GM06990 (cell line): ENCODE measurements at regions not wholly inside any gene's neighbourhood (a gene's known extent, or its start where the extent isn't known, plus 50 kb on each side); places are given as distances from the start of the nearest gene placed in this dataset.

Experiments
- DNase-seq: peaks from one replicate; pipeline ENCODE4 v3.0.0-alpha.2; 2011; ENCODE audit not compliant: insufficient read length; ENCODE audit errors: extremely low read depth
- H3K27me3 ChIP-seq: replicated peaks from 2 replicates; pipeline ENCODE4 v1.6.0; 2011; ENCODE audit warnings: low read length; ENCODE audit not compliant: control insufficient read depth, insufficient read depth
- H3K36me3 ChIP-seq: 2 replicates; pipeline ENCODE4 v1.5.1; 2011; ENCODE audit warnings: low read length; ENCODE audit not compliant: control insufficient read depth, insufficient read depth
- H3K4me3 ChIP-seq: replicated peaks from 2 replicates; pipeline ENCODE4 v1.5.1; 2011; ENCODE audit warnings: low read depth, mild to moderate bottlenecking, control low read depth, low read length
- CTCF ChIP-seq: IDR thresholded peaks from 2 replicates; pipeline ENCODE4 v1.5.1; 2011; ENCODE audit warnings: low read length, control low read depth, mild to moderate bottlenecking, inconsistent platforms; ENCODE audit not compliant: insufficient read depth, poor library complexity, severe bottlenecking

- no peak overlapping the region for H3K4me3 ChIP-seq
- TF ChIP-seq CTCF, result no peak
- DNase-seq, result no peak
These were observed 310.2 kb downstream of the FGFR2 start for GRCh38 chr10:121288011-121288410.

GRCh38 chr10:121288864-121289661, 309.2 kb downstream of the FGFR2 start:
- DNase-seq, result no peak
- TF ChIP-seq CTCF, result no peak
- Histone ChIP-seq H3K4me3 (no peak overlapping the region), H3K27me3 (no peaks in the 10 kb centered on the region; the same call in 1 of the 2 replicates), H3K36me3 (no peaks in the 10 kb centered on the region)

More at GRCh38 chr10:121288011-121288410, 310.2 kb downstream of the FGFR2 start:
- no peaks in the 10 kb centered on the region; the same call in 1 of the 2 replicates for H3K27me3 ChIP-seq
- no peaks in the 10 kb centered on the region for H3K36me3 ChIP-seq

GRCh38 chr10:121289800-121290199, 308.4 kb downstream of the FGFR2 start:
- no peak overlapping the region for H3K4me3 ChIP-seq
- H3K27me3 ChIP-seq, result no peaks in the 10 kb centered on the region; the same call in 1 of the 2 replicates
- no peak for TF ChIP-seq CTCF
- DNase-seq, result no peak
- H3K36me3 ChIP-seq, result no peaks in the 10 kb centered on the region

- no peak for TF ChIP-seq CTCF
- no peaks in the 10 kb centered on the region; the same call in 1 of the 2 replicates for H3K27me3 ChIP-seq
These were observed 307.6 kb downstream of the FGFR2 start for GRCh38 chr10:121290674-121291073.

GRCh38 chr10:121291376-121291775, 306.9 kb downstream of the FGFR2 start:
- DNase-seq, result no peak

More at GRCh38 chr10:121290674-121291073, 307.6 kb downstream of the FGFR2 start:
- DNase-seq, result no peak
- H3K36me3 ChIP-seq, result no peaks in the 10 kb centered on the region
- H3K4me3 ChIP-seq, result no peak overlapping the region

More at GRCh38 chr10:121291376-121291775, 306.9 kb downstream of the FGFR2 start:
- H3K4me3 ChIP-seq, result no peak overlapping the region
- no peaks in the 10 kb centered on the region; the same call in 1 of the 2 replicates for H3K27me3 ChIP-seq
- no peak for TF ChIP-seq CTCF
- H3K36me3 ChIP-seq, result no peaks in the 10 kb centered on the region
